Lower lobe of right lung (tissue), 2 donors: ENCODE measurements at regions not wholly inside any gene's neighbourhood (a gene's known extent, or its start where the extent isn't known, plus 50 kb on each side); places are given as distances from the start of the nearest gene placed in this dataset.
"Not testable (repeated sequence)": the region's sequence is repeated elsewhere in the genome, so short reads cannot be mapped to it uniquely, and the experiment has no call there.

Source experiments
- ATAC-seq, 2 donors: fragments of 200-7000 bp; cut with Tn5 transposase; one replicate each; pipeline ENCODE4 v1.9.1; 2020 to 2022; ENCODE audit warnings: mild to moderate bottlenecking in 2 of 2, moderate library complexity in 2 of 2
- DNase-seq: peaks from one replicate; pipeline ENCODE4 v3.0.0-alpha.2; 2020
- H3K27ac ChIP-seq: fragments of 200-600 bp; one replicate; pipeline ENCODE4 v1.8.0; 2022
- H3K27me3 ChIP-seq: fragments of 200-600 bp; one replicate; pipeline ENCODE4 v1.8.0; 2022; ENCODE audit warnings: low read depth
- H3K36me3 ChIP-seq: fragments of 200-600 bp; one replicate; pipeline ENCODE4 v1.8.0; 2022; ENCODE audit warnings: mild to moderate bottlenecking
- H3K4me1 ChIP-seq: fragments of 200-600 bp; one replicate; pipeline ENCODE4 v1.8.0; 2022
- H3K4me3 ChIP-seq: fragments of 200-600 bp; one replicate; pipeline ENCODE4 v1.8.0; 2022; ENCODE audit warnings: mild to moderate bottlenecking
- H3K9me3 ChIP-seq: fragments of 200-600 bp; one replicate; pipeline ENCODE4 v1.8.0; 2022
- intact Hi-C: fragments of 100-400 bp; cut with DNase I; formaldehyde crosslinking; loops from one replicate; pipeline ENCODE4 v1.11.0; 2022
- donor health status: DM: no; HTN: yes; CAD: no; lungs with severe emphysema.

- H3K36me3 ChIP-seq, H3K27me3 ChIP-seq, H3K4me1 ChIP-seq, H3K9me3 ChIP-seq, H3K4me3 ChIP-seq, intact Hi-C loops, H3K27ac ChIP-seq, ATAC-seq: not testable (repeated sequence)
- peak; percentile 18 for DNase-seq
These were observed 72.9 kb upstream of the GOLGA6L6 start for GRCh38 chr15:20614549-20614948.

- peak; percentile 13 for DNase-seq
- H3K4me3 ChIP-seq, intact Hi-C loops, H3K36me3 ChIP-seq, H3K9me3 ChIP-seq, H3K4me1 ChIP-seq, H3K27ac ChIP-seq, H3K27me3 ChIP-seq: not testable (repeated sequence)
- peak in 1 of 2 donors; percentile 8 for ATAC-seq
These were observed 71.2 kb upstream of the GOLGA6L6 start for GRCh38 chr15:20612796-20613195.

- peak; percentile 16 to 34 for ATAC-seq
- H3K4me3 ChIP-seq, H3K4me1 ChIP-seq, intact Hi-C loops, H3K27ac ChIP-seq, H3K36me3 ChIP-seq, H3K27me3 ChIP-seq, H3K9me3 ChIP-seq: not testable (repeated sequence)
- DNase-seq: peak; percentile 36
These were observed 70.8 kb upstream of the GOLGA6L6 start for GRCh38 chr15:20612356-20612755.

- H3K4me3 ChIP-seq, H3K27me3 ChIP-seq, H3K36me3 ChIP-seq, H3K4me1 ChIP-seq, H3K9me3 ChIP-seq, ATAC-seq, intact Hi-C loops, H3K27ac ChIP-seq: not testable (repeated sequence)
- DNase-seq: peak; percentile 22
These were observed 70.2 kb upstream of the GOLGA6L6 start for GRCh38 chr15:20611667-20612290.

DNA sequence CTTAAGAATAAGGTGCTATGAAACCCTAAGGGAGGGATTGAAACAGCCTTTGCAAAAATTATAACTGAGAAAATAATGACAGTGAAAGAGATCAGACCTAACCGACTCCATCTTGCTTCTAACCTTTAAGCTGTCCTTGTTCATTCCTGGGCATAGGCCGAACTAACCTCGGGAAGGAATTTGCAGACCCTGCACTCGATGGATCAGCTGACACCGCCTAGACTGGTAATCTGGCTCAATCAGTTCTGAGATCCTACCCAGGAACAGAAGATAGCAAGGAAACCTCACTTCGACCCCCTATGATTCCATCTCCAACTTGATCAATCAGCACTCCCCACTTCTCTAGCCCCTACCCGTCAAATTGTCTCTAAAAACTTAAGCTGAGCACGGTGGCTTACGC lies 66.6 kb upstream of the GOLGA6L6 start:
- H3K27me3 ChIP-seq, intact Hi-C loops, ATAC-seq, H3K4me1 ChIP-seq, H3K27ac ChIP-seq, H3K4me3 ChIP-seq, H3K36me3 ChIP-seq, H3K9me3 ChIP-seq: not testable (repeated sequence)
- peak; percentile 14 for DNase-seq

GRCh38 chr15:20597245-20597644 lies 55.6 kb upstream of the GOLGA6L6 start:
- DNase-seq, intact Hi-C loops, ATAC-seq, H3K4me1 ChIP-seq, H3K27ac ChIP-seq, H3K27me3 ChIP-seq, H3K36me3 ChIP-seq, H3K9me3 ChIP-seq, H3K4me3 ChIP-seq: not testable (repeated sequence)

DNA sequence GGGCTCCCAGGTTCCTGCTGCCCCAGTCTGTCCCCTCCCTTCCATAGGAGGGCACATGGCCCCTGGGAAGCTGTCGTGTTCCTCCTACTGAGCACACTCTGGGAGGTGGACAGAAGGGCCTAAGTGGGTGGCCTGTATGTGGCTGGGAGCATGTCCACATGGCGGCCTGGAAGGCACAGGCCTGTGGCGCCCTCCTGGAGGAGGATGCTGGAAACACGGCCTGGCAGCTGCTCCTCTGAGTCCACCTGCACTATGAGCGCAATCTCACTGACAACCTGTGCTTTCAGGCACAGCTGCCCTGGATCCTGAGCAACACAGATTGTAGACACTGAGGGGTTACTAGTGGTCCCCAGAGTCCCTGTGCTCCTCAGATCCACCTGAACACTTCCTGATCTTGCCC lies 52.6 kb upstream of the GOLGA6L6 start:
- peak in 1 of 2 donors; percentile 6 for ATAC-seq
- H3K9me3 ChIP-seq, H3K4me1 ChIP-seq, H3K27me3 ChIP-seq, H3K4me3 ChIP-seq, H3K27ac ChIP-seq, intact Hi-C loops, DNase-seq, H3K36me3 ChIP-seq: not testable (repeated sequence)

DNA sequence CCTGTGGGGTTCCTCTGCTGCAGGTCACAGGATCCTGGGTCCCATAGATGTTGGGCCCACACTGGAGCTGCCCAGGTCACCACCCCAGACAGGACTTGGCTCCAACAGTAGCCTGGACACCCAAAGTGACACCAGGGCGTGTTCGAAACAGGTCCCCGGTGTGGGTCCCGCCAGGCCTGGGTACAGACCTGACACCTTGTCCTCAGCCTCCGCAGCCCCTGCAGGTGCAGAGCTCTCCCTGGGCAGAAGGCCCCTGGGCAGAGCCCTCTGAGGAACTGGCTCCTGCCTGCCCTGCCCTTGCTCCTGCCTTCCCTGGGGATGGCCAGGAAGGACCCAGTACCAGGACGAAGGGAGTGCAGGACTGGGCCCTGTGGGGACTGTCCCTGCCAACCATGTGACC lies 50.3 kb upstream of the GOLGA6L6 start:
- H3K4me3 ChIP-seq, H3K36me3 ChIP-seq, intact Hi-C loops, H3K4me1 ChIP-seq, H3K27ac ChIP-seq, H3K27me3 ChIP-seq, H3K9me3 ChIP-seq: not testable (repeated sequence)
- DNase-seq: peak; percentile 26
- ATAC-seq: peak in 1 of 2 donors; percentile 4
